ENCODE measurements at regions not wholly inside any gene's neighbourhood (a gene's known extent, or its start where the extent isn't known, plus 50 kb on each side); places are given as distances from the start of the nearest gene placed in this dataset.

DNA sequence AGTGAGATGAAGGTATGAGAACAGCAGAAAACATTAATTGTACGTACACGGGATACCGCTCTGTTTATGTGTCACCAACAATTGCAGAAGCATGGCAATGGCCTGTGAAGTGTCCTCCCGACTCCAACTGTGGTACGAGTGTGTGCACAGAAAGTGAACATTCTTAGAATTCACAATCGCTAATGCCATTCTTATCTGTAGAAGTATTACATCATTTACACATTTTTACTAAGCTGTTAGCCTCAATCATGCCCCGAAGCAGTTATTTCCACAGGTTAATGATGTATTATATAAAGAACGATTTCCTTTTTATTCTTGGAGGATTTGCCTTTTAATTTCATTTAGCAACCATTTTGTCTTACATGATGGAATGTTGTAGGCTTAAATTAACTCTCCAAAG, 103.4 kb downstream of the EVX1 start:
- DNase-seq (ENCODE audit: low read depth in 2 of 2), result no peak
- H3K4me3 ChIP-seq (replicated peaks in 1 of 2; ENCODE audit: low read depth in 2 of 2, low read length in 2 of 2), result no peak overlapping the region
- TF ChIP-seq, protein P1, sequence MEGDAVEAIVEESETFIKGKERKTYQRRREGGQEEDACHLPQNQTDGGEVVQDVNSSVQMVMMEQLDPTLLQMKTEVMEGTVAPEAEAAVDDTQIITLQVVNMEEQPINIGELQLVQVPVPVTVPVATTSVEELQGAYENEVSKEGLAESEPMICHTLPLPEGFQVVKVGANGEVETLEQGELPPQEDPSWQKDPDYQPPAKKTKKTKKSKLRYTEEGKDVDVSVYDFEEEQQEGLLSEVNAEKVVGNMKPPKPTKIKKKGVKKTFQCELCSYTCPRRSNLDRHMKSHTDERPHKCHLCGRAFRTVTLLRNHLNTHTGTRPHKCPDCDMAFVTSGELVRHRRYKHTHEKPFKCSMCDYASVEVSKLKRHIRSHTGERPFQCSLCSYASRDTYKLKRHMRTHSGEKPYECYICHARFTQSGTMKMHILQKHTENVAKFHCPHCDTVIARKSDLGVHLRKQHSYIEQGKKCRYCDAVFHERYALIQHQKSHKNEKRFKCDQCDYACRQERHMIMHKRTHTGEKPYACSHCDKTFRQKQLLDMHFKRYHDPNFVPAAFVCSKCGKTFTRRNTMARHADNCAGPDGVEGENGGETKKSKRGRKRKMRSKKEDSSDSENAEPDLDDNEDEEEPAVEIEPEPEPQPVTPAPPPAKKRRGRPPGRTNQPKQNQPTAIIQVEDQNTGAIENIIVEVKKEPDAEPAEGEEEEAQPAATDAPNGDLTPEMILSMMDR (IDR thresholded peaks at IDR 0.05; ENCODE audit: low read depth, low read length), result no peak

DNA sequence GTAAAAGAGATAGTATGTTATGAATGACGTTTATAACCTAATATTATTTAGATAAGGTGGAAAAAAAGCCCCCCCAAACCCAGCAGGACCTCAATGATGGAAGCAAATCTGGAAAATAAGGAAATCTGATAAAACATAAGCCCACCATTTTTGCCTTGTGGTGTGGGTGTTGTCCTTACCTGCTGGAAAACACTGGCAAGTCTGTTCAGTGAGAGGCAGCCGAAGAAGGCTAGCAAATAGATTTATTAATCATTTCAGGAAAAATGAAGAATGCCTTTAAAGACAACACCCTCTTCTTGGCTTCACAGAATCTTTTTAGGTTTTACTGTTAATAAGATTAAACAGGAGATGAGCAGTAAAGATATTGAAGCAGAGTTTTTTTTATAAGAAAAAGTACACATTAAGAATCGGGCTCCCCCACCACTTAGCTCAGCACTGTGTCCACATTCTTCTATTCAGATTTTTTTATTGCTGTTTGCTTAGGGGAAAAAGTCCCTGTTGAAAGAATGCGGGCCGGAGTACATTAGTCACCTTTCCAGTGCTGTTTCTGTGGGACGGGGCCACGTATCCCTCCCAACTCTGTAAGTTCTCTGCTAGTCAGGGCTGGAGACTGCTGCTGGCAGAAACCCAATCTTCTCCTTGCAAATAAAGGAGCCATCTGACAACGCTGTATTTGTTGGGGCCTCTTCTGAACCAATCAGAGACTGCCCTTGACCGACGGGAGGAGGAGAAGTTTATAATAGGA, 104.1 kb downstream of the EVX1 start:
- TF ChIP-seq, protein P1 (IDR thresholded peaks at IDR 0.05; ENCODE audit: low read depth, low read length), result no peak

DNA sequence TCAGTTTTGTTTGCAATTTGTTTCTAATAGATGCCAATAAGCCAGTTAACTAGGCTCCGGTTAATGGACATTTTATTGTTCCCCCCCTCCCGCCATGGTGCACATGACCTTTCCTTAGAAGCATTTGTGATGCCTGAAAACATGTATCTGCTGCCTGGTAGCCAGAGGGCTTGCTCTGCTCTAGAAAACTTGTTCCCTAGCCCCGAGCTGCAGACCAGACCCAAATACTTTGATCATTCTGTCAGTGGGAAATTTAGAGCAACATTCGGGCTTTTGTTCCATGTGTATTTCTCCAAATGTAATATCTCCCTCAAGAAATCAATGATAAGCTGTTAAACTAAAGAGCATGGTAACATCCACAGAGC, 104.7 kb downstream of the EVX1 start:
- no peak for DNase-seq (ENCODE audit: low read depth in 2 of 2)
- H3K4me3 ChIP-seq (replicated peaks in 1 of 2; ENCODE audit: low read depth in 2 of 2, low read length in 2 of 2), result no peak overlapping the region

More for the DNA sequence above, 104.1 kb downstream of the EVX1 start:
- DNase-seq (ENCODE audit: low read depth in 2 of 2), result peak; percentile 49 to 85
- no peak overlapping the region for H3K4me3 ChIP-seq (replicated peaks in 1 of 2; ENCODE audit: low read depth in 2 of 2, low read length in 2 of 2)

DNA sequence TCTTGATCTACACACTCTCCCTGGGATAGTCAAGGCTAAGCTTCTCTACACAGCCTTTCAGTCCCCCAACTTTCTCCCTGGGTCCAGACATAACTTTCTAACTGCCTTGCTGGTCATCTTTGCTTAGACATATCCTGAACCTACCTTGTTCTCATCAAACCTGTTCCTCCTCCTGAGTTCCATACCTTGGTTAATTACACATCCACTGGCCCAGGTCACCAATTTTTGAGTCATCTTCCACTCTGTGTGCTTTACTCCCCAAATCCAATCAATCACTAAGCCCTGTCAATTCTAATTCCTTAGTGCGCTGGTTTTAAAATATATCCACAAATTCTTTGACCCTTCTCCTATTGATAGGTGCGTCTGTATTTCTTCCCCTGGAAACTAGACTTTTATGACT, 107.0 kb downstream of the EVX1 start:
- TF ChIP-seq, protein P1 (IDR thresholded peaks at IDR 0.05; ENCODE audit: low read depth, low read length), result no peak
- DNase-seq (ENCODE audit: low read depth in 2 of 2), result no peak
- no peak overlapping the region for H3K4me3 ChIP-seq (replicated peaks in 1 of 2; ENCODE audit: low read depth in 2 of 2, low read length in 2 of 2)

More for the DNA sequence above, 104.7 kb downstream of the EVX1 start:
- TF ChIP-seq, protein P1 (IDR thresholded peaks at IDR 0.05; ENCODE audit: low read depth, low read length), result no peak

DNA sequence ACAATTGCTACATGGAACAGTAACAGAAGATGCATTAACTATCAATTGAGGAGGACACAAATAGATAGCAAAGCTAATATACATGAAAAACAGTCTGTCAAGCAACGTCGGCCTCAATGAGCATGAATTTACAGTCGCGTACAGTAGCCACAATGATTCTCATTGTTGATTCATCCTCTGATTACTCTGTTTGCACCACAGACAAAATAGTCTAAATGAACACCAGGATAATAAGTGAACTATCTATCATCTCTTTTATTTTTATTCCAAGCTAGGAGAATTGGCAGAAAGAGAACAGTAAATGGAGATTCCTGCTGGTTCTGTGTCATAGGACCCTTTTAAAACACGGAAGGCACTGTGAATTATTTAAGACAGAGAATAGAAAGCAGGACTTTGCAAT, 108.5 kb downstream of the EVX1 start:
- DNase-seq (ENCODE audit: low read depth in 2 of 2), result no peak
- no peak overlapping the region for H3K4me3 ChIP-seq (replicated peaks in 1 of 2; ENCODE audit: low read depth in 2 of 2, low read length in 2 of 2)

DNA sequence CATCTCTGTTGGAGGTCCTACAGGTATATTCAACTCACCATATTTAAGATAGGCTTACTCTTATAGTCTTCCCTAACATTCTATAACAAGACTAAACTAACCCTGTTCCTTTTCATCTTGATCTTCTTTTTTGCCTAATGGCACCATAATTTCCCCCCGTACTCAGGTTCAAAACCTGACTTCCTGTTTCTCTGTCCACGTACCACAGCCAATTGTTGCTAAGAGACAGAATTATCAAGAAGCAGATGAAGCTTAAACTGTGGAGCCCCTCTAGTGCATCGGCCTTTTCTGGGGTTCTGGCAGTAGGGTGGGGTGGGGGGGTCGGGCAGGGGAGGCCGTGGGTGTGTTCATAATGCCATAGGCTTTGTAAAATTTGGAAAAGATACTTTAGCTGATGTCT, 109.2 kb downstream of the EVX1 start:
- no peak overlapping the region for H3K4me3 ChIP-seq (replicated peaks in 1 of 2; ENCODE audit: low read depth in 2 of 2, low read length in 2 of 2)
- no peak for DNase-seq (ENCODE audit: low read depth in 2 of 2)
- TF ChIP-seq, protein P1 (IDR thresholded peaks at IDR 0.05; ENCODE audit: low read depth, low read length), result no peak

More for the DNA sequence above, 108.5 kb downstream of the EVX1 start:
- TF ChIP-seq, protein P1 (IDR thresholded peaks at IDR 0.05; ENCODE audit: low read depth, low read length), result no peak

Measured in cardiac fibroblast (primary cell).